SJSA1 (cell line): ENCODE measurements at regions not wholly inside any gene's neighbourhood (a gene's known extent, or its start where the extent isn't known, plus 50 kb on each side); places are given as distances from the start of the nearest gene placed in this dataset.
"Not testable (repeated sequence)": the region's sequence is repeated elsewhere in the genome, so short reads cannot be mapped to it uniquely, and the experiment has no call there.

Source experiments
- DNase-seq, 2 experiments: peaks; one replicate each; pipeline ENCODE4 v3.0.0-alpha.2; 2015 to 2020; ENCODE audit warnings: low spot score in 2 of 2, low read depth in 1 of 2
- H3K27ac ChIP-seq: fragments of 250-450 bp; sonication (Bioruptor Pico); 2 replicates; pipeline ENCODE4 v1.5.1; 2020; ENCODE audit warnings: mild to moderate bottlenecking, moderate library complexity
- H3K27me3 ChIP-seq: fragments of 250-450 bp; sonication (Bioruptor Pico); replicated peaks from 2 replicates; pipeline ENCODE4 v1.5.1; 2020; ENCODE audit warnings: mild to moderate bottlenecking, moderate library complexity
- H3K36me3 ChIP-seq: fragments of 250-450 bp; sonication (Bioruptor Pico); 2 replicates; pipeline ENCODE4 v1.5.1; 2020; ENCODE audit warnings: mild to moderate bottlenecking
- H3K4me1 ChIP-seq: fragments of 250-450 bp; sonication (Bioruptor Pico); replicated peaks from 2 replicates; pipeline ENCODE4 v1.6.1; 2021; ENCODE audit warnings: mild to moderate bottlenecking
- H3K4me3 ChIP-seq: fragments of 250-450 bp; sonication (Bioruptor Pico); 2 replicates; pipeline ENCODE4 v1.5.1; 2020; ENCODE audit warnings: mild to moderate bottlenecking
- H3K9me3 ChIP-seq: fragments of 250-450 bp; sonication (Bioruptor Pico); replicated peaks from 2 replicates; pipeline ENCODE4 v1.5.1; 2020; ENCODE audit warnings: mild to moderate bottlenecking

DNA sequence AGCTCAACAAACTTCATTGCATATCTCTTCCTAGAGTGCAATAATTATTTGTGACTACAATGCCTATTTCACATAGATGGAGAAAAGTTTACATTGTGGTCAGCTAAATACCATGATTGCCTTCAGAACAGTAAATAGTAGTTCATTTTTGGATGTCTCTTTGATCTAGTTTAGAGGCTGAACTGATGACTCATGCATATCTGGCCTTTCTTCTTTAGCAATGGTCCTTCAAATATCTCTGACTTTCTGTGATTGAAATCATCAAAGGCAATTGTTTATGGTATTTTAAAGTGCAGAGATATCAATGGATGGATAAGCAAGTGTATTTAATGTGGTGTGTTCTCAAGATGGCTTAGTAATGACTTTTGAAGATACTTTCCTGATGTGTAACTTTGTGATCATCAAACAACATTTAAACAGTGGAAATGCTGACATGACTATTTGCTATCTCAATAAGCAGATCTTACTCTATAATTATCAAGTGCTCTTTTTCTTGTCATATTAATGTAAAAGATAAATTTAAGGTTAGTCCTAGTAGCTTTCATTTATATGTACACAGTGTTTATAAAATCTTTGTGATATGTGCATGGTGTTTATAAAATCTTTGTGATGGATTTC lies 523.7 kb upstream of the SLC35B3 start:
- no peak overlapping the region for H3K27ac ChIP-seq
- DNase-seq, result peak in 1 of 2 experiments; percentile 61
- H3K4me1 ChIP-seq, result peaks cover 4% of the 10 kb centered on the region; the same call in 1 of the 2 replicates
- no peaks in the 10 kb centered on the region for H3K36me3 ChIP-seq
- no peak overlapping the region for H3K4me3 ChIP-seq
- no peaks in the 10 kb centered on the region for H3K9me3 ChIP-seq
- H3K27me3 ChIP-seq, result no peaks in the 10 kb centered on the region

DNA sequence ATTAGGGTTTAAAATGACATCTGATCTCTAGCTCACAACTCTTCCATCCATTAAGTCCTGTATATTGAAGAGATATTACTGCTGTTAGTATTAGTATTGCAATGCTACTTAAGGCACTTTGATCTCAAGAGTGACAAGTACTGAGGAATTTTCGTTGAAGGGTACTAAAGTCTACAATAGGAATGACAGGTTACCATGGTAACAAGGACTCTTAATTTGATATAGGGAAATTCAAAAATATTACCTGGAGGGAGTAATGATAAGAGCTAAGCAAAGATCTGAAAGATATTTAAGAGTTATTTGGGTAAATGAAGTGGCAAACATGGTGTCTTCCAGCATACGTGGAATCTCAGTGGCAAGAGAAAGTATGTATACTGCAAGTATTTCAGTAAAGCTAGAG lies 518.0 kb upstream of the SLC35B3 start:
- Histone ChIP-seq H3K36me3 (no peaks in the 10 kb centered on the region), H3K4me1 (no peaks in the 10 kb centered on the region), H3K4me3 (no peak overlapping the region), H3K9me3 (no peaks in the 10 kb centered on the region), H3K27ac (no peak overlapping the region), H3K27me3 (no peaks in the 10 kb centered on the region)
- DNase-seq, result no peak

DNA sequence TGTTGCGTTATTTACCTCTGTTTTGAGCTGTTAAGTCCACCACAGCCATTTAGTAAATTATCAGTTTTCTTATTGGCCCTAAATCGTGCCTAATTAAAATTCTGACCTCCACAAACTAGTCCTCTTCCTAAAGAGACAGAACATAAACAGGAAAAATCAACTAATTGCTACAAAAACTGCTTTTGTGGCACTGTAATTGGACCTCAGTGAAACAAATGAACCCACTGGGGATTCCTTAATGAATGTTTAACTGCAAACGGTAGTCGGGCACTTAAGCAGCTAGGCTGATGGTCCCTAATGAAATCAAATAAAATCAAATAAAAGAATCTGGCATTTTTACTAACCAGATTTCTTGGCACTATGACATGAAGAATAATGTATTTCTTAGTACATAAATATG lies 513.4 kb upstream of the SLC35B3 start:
- Histone ChIP-seq H3K9me3 (no peaks in the 10 kb centered on the region), H3K4me3 (no peak overlapping the region), H3K4me1 (no peaks in the 10 kb centered on the region), H3K36me3 (no peaks in the 10 kb centered on the region), H3K27ac (no peak overlapping the region), H3K27me3 (no peaks in the 10 kb centered on the region)
- DNase-seq, result no peak

DNA sequence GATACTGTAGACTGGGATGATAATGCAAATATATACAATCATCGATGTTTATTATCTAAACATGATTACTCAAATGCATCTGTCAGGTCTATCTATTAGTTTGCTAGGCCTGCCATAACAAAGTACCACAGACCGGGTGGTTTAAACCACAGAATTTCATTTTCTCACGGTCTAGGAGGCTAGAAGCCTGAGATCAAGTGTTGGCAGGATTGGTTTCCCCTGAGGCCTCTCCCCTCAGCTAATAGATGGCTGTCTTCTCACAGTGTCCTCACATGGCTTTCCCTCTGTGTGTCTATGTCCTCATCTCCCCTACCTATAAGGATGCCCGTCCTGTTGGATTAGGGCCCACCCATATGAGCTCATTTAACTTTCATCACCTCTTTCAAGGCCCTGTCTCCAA lies 512.6 kb upstream of the SLC35B3 start:
- no peaks in the 10 kb centered on the region for H3K36me3 ChIP-seq
- H3K9me3 ChIP-seq, result no peaks in the 10 kb centered on the region
- no peak for DNase-seq
- no peaks in the 10 kb centered on the region for H3K27me3 ChIP-seq
- H3K4me1 ChIP-seq, result no peaks in the 10 kb centered on the region
- no peak overlapping the region for H3K4me3 ChIP-seq
- no peak overlapping the region for H3K27ac ChIP-seq

DNA sequence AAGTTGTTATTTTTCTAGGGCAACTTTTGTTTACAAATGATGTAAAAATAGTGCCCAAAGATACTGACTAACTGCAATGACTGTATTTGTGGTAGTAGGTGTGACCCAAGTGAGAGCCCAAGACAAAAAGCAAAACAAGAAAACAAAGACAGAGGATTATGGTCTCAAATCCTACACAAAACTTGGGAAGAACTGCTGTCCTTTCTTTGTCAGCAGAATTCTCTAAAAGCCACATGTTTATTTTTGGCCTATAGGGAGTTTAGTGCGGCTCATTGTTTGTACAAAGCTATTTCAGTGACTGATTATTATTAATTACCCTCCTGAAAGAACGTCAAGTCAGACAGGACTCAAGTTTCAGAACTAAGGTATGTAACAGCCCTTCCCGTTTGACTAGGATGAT lies 509.2 kb upstream of the SLC35B3 start:
- H3K36me3 ChIP-seq, result no peaks in the 10 kb centered on the region
- no peaks in the 10 kb centered on the region for H3K27me3 ChIP-seq
- H3K9me3 ChIP-seq, result no peaks in the 10 kb centered on the region
- H3K4me1 ChIP-seq, result no peaks in the 10 kb centered on the region
- no peak overlapping the region for H3K27ac ChIP-seq
- peak in 1 of 2 experiments; percentile 1 for DNase-seq
- no peak overlapping the region for H3K4me3 ChIP-seq

DNA sequence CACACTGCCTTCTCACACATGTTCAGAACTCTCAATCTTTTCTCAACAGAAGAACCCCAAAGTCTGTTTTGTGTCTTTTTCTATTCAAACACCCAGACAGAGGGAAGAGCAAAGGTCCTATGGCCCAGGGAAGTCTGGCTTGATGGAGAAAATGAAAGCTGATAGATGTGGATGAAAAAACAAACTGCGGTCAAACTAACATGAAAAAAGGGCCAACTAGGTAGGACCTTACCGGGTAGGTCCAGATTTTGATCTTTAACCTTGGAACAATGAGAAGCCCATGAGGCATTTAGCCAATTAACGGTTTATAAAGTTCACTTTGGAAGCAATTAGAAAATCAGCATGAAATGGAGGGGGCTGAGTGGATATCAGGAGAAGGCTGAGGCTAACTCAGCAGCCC lies 507.7 kb upstream of the SLC35B3 start:
- Histone ChIP-seq H3K36me3 (no peaks in the 10 kb centered on the region), H3K4me1 (no peaks in the 10 kb centered on the region), H3K4me3 (no peak overlapping the region), H3K27ac (no peak overlapping the region), H3K9me3 (no peaks in the 10 kb centered on the region), H3K27me3 (no peaks in the 10 kb centered on the region)
- no peak for DNase-seq

DNA sequence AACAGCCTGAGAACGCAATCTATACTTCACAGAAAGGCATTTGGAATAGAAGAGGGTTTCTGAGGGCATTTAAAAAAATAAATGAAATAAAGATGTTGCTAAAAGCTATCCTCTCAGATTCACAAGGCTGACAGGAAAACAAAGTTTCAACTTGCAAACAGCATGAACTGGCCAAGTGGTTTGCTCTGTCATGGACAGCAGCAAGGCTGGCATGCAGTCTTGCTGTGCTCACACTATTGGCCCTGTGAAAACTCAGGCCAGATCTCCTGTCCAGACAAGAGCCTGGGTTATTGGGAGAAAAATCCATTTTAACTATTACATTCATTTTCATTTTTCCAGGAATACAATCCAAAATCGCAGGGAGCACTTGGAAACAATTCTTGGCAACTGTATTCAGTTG lies 506.2 kb upstream of the SLC35B3 start:
- Histone ChIP-seq H3K36me3 (no peaks in the 10 kb centered on the region), H3K27ac (no peak overlapping the region), H3K9me3 (no peaks in the 10 kb centered on the region), H3K4me1 (no peaks in the 10 kb centered on the region), H3K27me3 (no peaks in the 10 kb centered on the region), H3K4me3 (no peak overlapping the region)
- no peak for DNase-seq

DNA sequence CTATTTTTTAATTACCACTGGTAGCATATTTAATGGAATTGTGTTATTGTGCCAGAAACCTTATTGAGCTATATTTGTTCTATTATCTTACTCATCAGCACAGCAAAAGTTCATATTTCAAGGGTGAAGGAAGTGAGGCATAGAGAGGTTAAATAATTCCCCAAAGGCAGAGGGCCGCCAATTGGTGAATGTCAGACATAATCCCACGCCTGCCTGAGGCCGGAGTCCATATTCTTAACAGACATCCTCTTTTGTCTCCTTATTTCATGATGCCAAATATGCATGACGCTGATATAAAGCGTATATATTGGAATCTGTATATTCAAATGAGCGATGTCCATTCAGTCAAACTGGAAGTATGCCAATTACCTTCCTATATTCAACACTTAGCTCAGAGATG lies 505.0 kb upstream of the SLC35B3 start:
- Histone ChIP-seq H3K9me3 (no peaks in the 10 kb centered on the region), H3K36me3 (no peaks in the 10 kb centered on the region), H3K4me3 (no peak overlapping the region), H3K27ac (no peak overlapping the region), H3K27me3 (no peaks in the 10 kb centered on the region), H3K4me1 (no peaks in the 10 kb centered on the region)
- no peak for DNase-seq

DNA sequence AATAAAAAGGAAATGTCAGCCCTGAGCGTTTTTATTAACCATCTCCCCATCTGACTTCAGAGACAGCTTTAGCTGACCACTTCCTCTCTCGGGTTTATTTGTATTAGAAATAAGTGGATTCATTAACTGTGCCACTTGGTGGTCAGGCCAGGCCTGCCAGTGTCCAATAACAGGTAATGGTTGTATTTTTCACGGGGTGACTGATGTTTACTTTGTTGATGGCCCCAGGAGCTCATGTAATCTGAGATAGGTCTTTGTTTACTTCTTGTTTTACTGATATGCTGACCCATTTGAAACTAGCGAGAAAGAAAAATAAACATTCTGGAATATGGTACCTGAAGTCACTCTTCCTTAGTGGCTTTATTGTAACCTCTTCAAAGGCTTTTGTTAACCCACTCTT lies 504.3 kb upstream of the SLC35B3 start:
- Histone ChIP-seq H3K27ac (no peak overlapping the region), H3K9me3 (no peaks in the 10 kb centered on the region), H3K4me1 (no peaks in the 10 kb centered on the region), H3K27me3 (no peaks in the 10 kb centered on the region), H3K4me3 (no peak overlapping the region), H3K36me3 (no peaks in the 10 kb centered on the region)
- DNase-seq, result peak in 1 of 2 experiments; percentile 23

DNA sequence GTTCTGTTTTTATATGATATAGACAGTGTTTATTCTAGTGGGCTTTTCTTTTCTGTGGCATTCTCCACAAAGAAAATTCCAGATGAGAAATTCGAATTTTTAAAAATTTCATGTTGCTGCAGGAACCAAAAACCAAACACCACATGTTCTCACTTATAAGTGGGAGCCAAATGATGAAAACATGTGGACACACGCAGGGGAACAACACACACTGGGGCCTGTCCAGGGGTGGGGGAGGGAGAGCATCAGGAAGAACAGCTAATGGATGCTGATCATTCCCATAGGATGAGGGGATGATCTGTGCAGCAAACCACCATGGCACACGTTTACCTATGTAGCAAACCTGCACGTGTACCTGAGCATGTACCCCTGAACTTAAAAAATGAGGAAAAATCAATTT lies 499.0 kb upstream of the SLC35B3 start:
- no peak overlapping the region for H3K27ac ChIP-seq
- H3K9me3 ChIP-seq, result no peaks in the 10 kb centered on the region
- no peak for DNase-seq
- no peaks in the 10 kb centered on the region for H3K36me3 ChIP-seq
- H3K4me1 ChIP-seq, result no peaks in the 10 kb centered on the region
- H3K4me3 ChIP-seq, result no peak overlapping the region
- no peaks in the 10 kb centered on the region for H3K27me3 ChIP-seq

DNA sequence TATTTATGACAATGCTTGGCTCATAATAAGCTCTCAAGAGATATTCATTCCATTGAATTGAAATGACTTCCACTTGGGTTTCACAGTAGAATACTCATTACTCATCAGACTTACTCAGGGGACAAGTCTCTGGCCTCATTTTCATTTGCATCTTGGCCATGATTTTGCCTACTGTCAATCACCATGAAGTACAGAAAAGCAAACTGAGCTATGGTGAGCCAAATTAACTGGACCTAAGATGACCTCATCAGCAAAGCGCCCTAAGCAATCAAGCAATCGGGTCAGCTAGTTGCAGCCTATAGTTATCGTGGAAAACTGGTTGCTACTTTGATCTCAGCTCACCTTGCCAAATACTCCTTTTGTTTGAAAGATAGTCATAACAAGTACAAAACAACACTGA lies 494.7 kb upstream of the SLC35B3 start:
- DNase-seq, result no peak
- Histone ChIP-seq H3K27me3 (no peaks in the 10 kb centered on the region), H3K9me3 (no peaks in the 10 kb centered on the region), H3K27ac (no peak overlapping the region), H3K36me3 (no peaks in the 10 kb centered on the region), H3K4me1 (no peaks in the 10 kb centered on the region), H3K4me3 (no peak overlapping the region)

DNA sequence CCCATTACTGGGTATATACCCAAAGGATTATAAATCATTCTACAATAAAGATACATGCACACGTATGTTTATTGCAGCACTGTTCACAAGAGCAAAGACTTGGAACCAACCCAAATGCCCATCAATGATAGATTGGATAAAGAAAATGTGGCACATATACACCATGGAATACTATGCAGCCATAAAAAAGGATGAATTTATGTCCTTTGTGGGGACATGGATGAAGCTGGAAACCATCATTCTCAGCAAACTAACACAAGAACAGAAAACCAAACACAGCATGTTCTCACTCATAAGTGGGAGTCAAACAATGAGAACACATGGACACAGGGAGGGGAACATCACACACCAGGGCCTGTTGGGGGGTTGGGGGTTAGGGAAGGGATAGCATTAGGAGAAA lies 484.9 kb upstream of the SLC35B3 start:
- not testable (repeated sequence) for DNase-seq, H3K4me3 ChIP-seq, H3K9me3 ChIP-seq, H3K27ac ChIP-seq, H3K4me1 ChIP-seq, H3K27me3 ChIP-seq, H3K36me3 ChIP-seq

DNA sequence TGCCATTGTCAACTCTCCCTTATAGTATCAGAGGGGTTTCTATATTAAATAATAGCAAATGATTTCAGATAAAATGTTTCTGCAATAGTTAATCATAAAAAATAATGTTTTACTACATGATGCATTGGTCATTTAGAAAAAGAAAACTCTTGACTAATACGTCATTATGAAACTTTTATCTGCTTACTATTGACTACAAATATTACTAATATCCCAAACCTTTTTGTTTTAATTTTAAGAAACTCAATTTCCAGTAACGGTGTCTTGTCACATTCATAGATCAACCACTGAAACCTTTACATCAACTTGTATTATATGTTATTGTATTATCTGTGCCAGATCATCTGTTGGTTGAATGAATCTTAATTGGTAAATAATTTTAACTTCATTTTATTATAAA lies 482.9 kb upstream of the SLC35B3 start:
- no peak for DNase-seq
- no peak overlapping the region for H3K4me3 ChIP-seq

DNA sequence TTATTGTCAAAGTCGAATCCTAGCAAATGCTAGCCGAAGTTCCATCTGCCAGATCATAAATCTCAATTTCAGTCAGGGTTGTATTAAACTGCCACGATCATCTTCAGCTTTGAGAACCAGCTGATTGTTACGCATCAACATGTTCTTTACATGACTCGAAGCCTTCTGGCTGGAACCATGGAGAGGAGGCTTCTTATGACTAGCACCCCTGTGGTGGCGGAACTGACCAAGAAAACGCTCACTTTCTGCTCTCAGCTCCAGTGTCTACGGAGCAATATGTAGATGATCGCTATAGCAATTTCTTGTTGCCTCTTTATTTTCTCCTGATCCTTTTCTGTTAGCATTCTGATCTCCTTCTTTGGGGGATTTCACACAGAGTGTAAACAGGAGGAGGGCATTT lies 479.4 kb upstream of the SLC35B3 start:
- Histone ChIP-seq H3K27me3 (no peaks in the 10 kb centered on the region), H3K4me3 (no peak overlapping the region)
- no peak for DNase-seq

More for the DNA sequence above, 482.9 kb upstream of the SLC35B3 start:
- no peaks in the 10 kb centered on the region for H3K9me3 ChIP-seq
- no peaks in the 10 kb centered on the region for H3K36me3 ChIP-seq
- H3K27me3 ChIP-seq, result no peaks in the 10 kb centered on the region
- no peaks in the 10 kb centered on the region for H3K4me1 ChIP-seq
- no peak overlapping the region for H3K27ac ChIP-seq

DNA sequence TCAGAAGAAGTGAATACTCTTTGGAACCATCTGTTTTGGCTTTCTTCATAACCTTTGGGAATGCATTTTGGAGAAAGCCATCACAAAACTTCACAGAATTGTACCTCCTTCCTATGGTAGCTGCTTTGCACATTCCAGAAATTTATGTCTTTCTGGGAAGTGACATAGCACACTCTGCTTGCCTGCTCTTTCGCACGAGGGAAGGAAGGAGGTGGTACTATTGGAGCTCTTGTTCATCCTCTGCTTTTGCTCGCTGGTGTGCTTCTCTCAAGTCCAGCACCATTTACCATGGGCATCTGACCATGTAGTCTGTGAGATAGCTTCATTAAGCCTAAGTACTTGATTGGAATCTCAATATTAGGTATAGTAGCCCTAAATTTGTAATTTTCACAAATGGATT lies 473.3 kb upstream of the SLC35B3 start:
- Histone ChIP-seq H3K27me3 (no peaks in the 10 kb centered on the region), H3K4me3 (no peak overlapping the region), H3K4me1 (no peaks in the 10 kb centered on the region), H3K9me3 (peaks cover 3% of the 10 kb centered on the region; the same call in 1 of the 2 replicates), H3K36me3 (no peaks in the 10 kb centered on the region), H3K27ac (no peak overlapping the region)
- no peak for DNase-seq

More for the DNA sequence above, 479.4 kb upstream of the SLC35B3 start:
- no peaks in the 10 kb centered on the region for H3K36me3 ChIP-seq
- peaks cover 3% of the 10 kb centered on the region; the same call in 1 of the 2 replicates for H3K9me3 ChIP-seq
- no peaks in the 10 kb centered on the region for H3K4me1 ChIP-seq
- no peak overlapping the region for H3K27ac ChIP-seq
